ENCODE measurements at regions not wholly inside any gene's neighbourhood (a gene's known extent, or its start where the extent isn't known, plus 50 kb on each side); places are given as distances from the start of the nearest gene placed in this dataset.

GRCh38 chr4:153079857-153080391 is 124.3 kb upstream of the TRIM2 start:
- Histone ChIP-seq H3K36me3 (ENCODE audit: control insufficient read depth, low read depth, low read length) (no peaks in the 10 kb centered on the region), H3K9ac (ENCODE audit: low read length) (no peak overlapping the region), H3K4me1 (ENCODE audit: control insufficient read depth, low read depth, low read length) (peaks cover 33% of the 10 kb centered on the region), H3K27me3 (ENCODE audit: control insufficient read depth, insufficient read depth, low read length) (peaks cover 10% of the 10 kb centered on the region), H3K27ac (ENCODE audit: low read length) (no peak overlapping the region), H3K9me3 (ENCODE audit: control insufficient read depth, low read depth, low read length) (no peaks in the 10 kb centered on the region), H3K4me3 (ENCODE audit: low read length) (no peak overlapping the region)

- H3K9me3 ChIP-seq (ENCODE audit: control insufficient read depth, low read depth, low read length): no peaks in the 10 kb centered on the region
- peaks cover 28% of the 10 kb centered on the region for H3K4me1 ChIP-seq (ENCODE audit: control insufficient read depth, low read depth, low read length)
- no peak overlapping the region for H3K27ac ChIP-seq (ENCODE audit: low read length)
- H3K9ac ChIP-seq (ENCODE audit: low read length): no peak overlapping the region
- no peak overlapping the region for H3K4me3 ChIP-seq (ENCODE audit: low read length)
- peaks cover 12% of the 10 kb centered on the region for H3K27me3 ChIP-seq (ENCODE audit: control insufficient read depth, insufficient read depth, low read length)
- no peaks in the 10 kb centered on the region for H3K36me3 ChIP-seq (ENCODE audit: control insufficient read depth, low read depth, low read length)
Observed at GRCh38 chr4:153081006-153081580, 123.2 kb upstream of the TRIM2 start.

GRCh38 chr4:153081693-153082092 is 122.5 kb upstream of the TRIM2 start:
- H3K36me3 ChIP-seq (ENCODE audit: control insufficient read depth, low read depth, low read length): no peaks in the 10 kb centered on the region
- H3K9me3 ChIP-seq (ENCODE audit: control insufficient read depth, low read depth, low read length): no peaks in the 10 kb centered on the region
- H3K9ac ChIP-seq (ENCODE audit: low read length): no peak overlapping the region
- H3K27ac ChIP-seq (ENCODE audit: low read length): no peak overlapping the region
- H3K4me3 ChIP-seq (ENCODE audit: low read length): no peak overlapping the region
- peaks cover 26% of the 10 kb centered on the region for H3K4me1 ChIP-seq (ENCODE audit: control insufficient read depth, low read depth, low read length)
- H3K27me3 ChIP-seq (ENCODE audit: control insufficient read depth, insufficient read depth, low read length): peaks cover 12% of the 10 kb centered on the region

GRCh38 chr4:153082322-153083301 is 121.6 kb upstream of the TRIM2 start:
- Histone ChIP-seq H3K4me3 (ENCODE audit: low read length) (no peak overlapping the region), H3K4me1 (ENCODE audit: control insufficient read depth, low read depth, low read length) (peaks cover 33% of the 10 kb centered on the region), H3K9me3 (ENCODE audit: control insufficient read depth, low read depth, low read length) (no peaks in the 10 kb centered on the region), H3K36me3 (ENCODE audit: control insufficient read depth, low read depth, low read length) (no peaks in the 10 kb centered on the region), H3K27me3 (ENCODE audit: control insufficient read depth, insufficient read depth, low read length) (peaks cover 12% of the 10 kb centered on the region), H3K9ac (ENCODE audit: low read length) (no peak overlapping the region), H3K27ac (ENCODE audit: low read length) (no peak overlapping the region)

GRCh38 chr4:153083447-153083947 is 120.7 kb upstream of the TRIM2 start:
- H3K27me3 ChIP-seq (ENCODE audit: control insufficient read depth, insufficient read depth, low read length): peaks cover 12% of the 10 kb centered on the region
- no peak overlapping the region for H3K27ac ChIP-seq (ENCODE audit: low read length)
- peaks cover 33% of the 10 kb centered on the region for H3K4me1 ChIP-seq (ENCODE audit: control insufficient read depth, low read depth, low read length)
- no peaks in the 10 kb centered on the region for H3K9me3 ChIP-seq (ENCODE audit: control insufficient read depth, low read depth, low read length)
- no peak overlapping the region for H3K9ac ChIP-seq (ENCODE audit: low read length)
- H3K36me3 ChIP-seq (ENCODE audit: control insufficient read depth, low read depth, low read length): no peaks in the 10 kb centered on the region
- peak overlapping the region; percentile 13 for H3K4me3 ChIP-seq (ENCODE audit: low read length)

- H3K27me3 ChIP-seq (ENCODE audit: control insufficient read depth, insufficient read depth, low read length): peaks cover 12% of the 10 kb centered on the region
- no peaks in the 10 kb centered on the region for H3K36me3 ChIP-seq (ENCODE audit: control insufficient read depth, low read depth, low read length)
- H3K9ac ChIP-seq (ENCODE audit: low read length): no peak overlapping the region
- H3K4me3 ChIP-seq (ENCODE audit: low read length): no peak overlapping the region
- H3K9me3 ChIP-seq (ENCODE audit: control insufficient read depth, low read depth, low read length): no peaks in the 10 kb centered on the region
- peaks cover 33% of the 10 kb centered on the region for H3K4me1 ChIP-seq (ENCODE audit: control insufficient read depth, low read depth, low read length)
- no peak overlapping the region for H3K27ac ChIP-seq (ENCODE audit: low read length)
Observed at GRCh38 chr4:153084224-153084979, 119.8 kb upstream of the TRIM2 start.

- H3K4me3 ChIP-seq (ENCODE audit: low read length): no peak overlapping the region
- H3K27ac ChIP-seq (ENCODE audit: low read length): no peak overlapping the region
- no peak overlapping the region for H3K9ac ChIP-seq (ENCODE audit: low read length)
- no peaks in the 10 kb centered on the region for H3K36me3 ChIP-seq (ENCODE audit: control insufficient read depth, low read depth, low read length)
- H3K27me3 ChIP-seq (ENCODE audit: control insufficient read depth, insufficient read depth, low read length): peaks cover 12% of the 10 kb centered on the region
- H3K9me3 ChIP-seq (ENCODE audit: control insufficient read depth, low read depth, low read length): no peaks in the 10 kb centered on the region
- H3K4me1 ChIP-seq (ENCODE audit: control insufficient read depth, low read depth, low read length): peaks cover 33% of the 10 kb centered on the region
Observed at GRCh38 chr4:153084980-153085630, 119.1 kb upstream of the TRIM2 start.

GRCh38 chr4:153087671-153088194 is 116.5 kb upstream of the TRIM2 start:
- Histone ChIP-seq H3K36me3 (ENCODE audit: control insufficient read depth, low read depth, low read length) (no peaks in the 10 kb centered on the region), H3K27ac (ENCODE audit: low read length) (no peak overlapping the region), H3K4me3 (ENCODE audit: low read length) (no peak overlapping the region), H3K9me3 (ENCODE audit: control insufficient read depth, low read depth, low read length) (no peaks in the 10 kb centered on the region), H3K27me3 (ENCODE audit: control insufficient read depth, insufficient read depth, low read length) (peaks cover 12% of the 10 kb centered on the region), H3K4me1 (ENCODE audit: control insufficient read depth, low read depth, low read length) (peaks cover 23% of the 10 kb centered on the region), H3K9ac (ENCODE audit: low read length) (no peak overlapping the region)

- Histone ChIP-seq H3K9me3 (ENCODE audit: control insufficient read depth, low read depth, low read length) (no peaks in the 10 kb centered on the region), H3K27me3 (ENCODE audit: control insufficient read depth, insufficient read depth, low read length) (peaks cover 4% of the 10 kb centered on the region), H3K36me3 (ENCODE audit: control insufficient read depth, low read depth, low read length) (no peaks in the 10 kb centered on the region), H3K4me3 (ENCODE audit: low read length) (no peak overlapping the region), H3K4me1 (ENCODE audit: control insufficient read depth, low read depth, low read length) (peaks cover 6% of the 10 kb centered on the region), H3K9ac (ENCODE audit: low read length) (no peak overlapping the region), H3K27ac (ENCODE audit: low read length) (no peak overlapping the region)
Observed at GRCh38 chr4:153089742-153090141, 114.5 kb upstream of the TRIM2 start.

GRCh38 chr4:153090181-153090580 is 114.1 kb upstream of the TRIM2 start:
- H3K4me1 ChIP-seq (ENCODE audit: control insufficient read depth, low read depth, low read length): peaks cover 6% of the 10 kb centered on the region
- no peak overlapping the region for H3K9ac ChIP-seq (ENCODE audit: low read length)
- H3K27ac ChIP-seq (ENCODE audit: low read length): no peak overlapping the region
- no peaks in the 10 kb centered on the region for H3K9me3 ChIP-seq (ENCODE audit: control insufficient read depth, low read depth, low read length)
- no peak overlapping the region for H3K4me3 ChIP-seq (ENCODE audit: low read length)
- no peaks in the 10 kb centered on the region for H3K36me3 ChIP-seq (ENCODE audit: control insufficient read depth, low read depth, low read length)
- no peaks in the 10 kb centered on the region for H3K27me3 ChIP-seq (ENCODE audit: control insufficient read depth, insufficient read depth, low read length)

Measured in iPS-18a (cell line).